T-cell (primary cell): ENCODE measurements at regions not wholly inside any gene's neighbourhood (a gene's known extent, or its start where the extent isn't known, plus 50 kb on each side); places are given as distances from the start of the nearest gene placed in this dataset.

Experiments used
- ATAC-seq, 4 experiments: fragments of 200-7000 bp in 3 of 4; fragments of 150-1000 bp in 1 of 4; cut with Tn5 transposase; replicated peaks in 1 of 4; 1 replicate in 3 of 4; 2 replicates in 1 of 4; pipeline ENCODE4 v1.10.0; 2021; ENCODE audit warnings: moderate library complexity in 3 of 4, mild to moderate bottlenecking in 2 of 4, moderate number of reproducible peaks in 1 of 4
- CTCF ChIA-PET, 2 donors: fragments of 300-600 bp; sonication (Branson Sonifier 250); formaldehyde crosslinking; loops; one replicate each; lab custom pipeline; 2022; ENCODE audit warnings: antibody characterized with exemption in 2 of 2; lab: Charles Lee
- POLR2A ChIA-PET, 2 donors: fragments of 300-600 bp; sonication (Branson Sonifier 250); formaldehyde crosslinking; loops; one replicate each; lab custom pipeline; 2022; ENCODE audit warnings: antibody characterized with exemption in 2 of 2; lab: Charles Lee
- DNase-seq, 35 experiments: peaks; one replicate each; pipeline versions ENCODE4 v3.0.0 to v3.0.0-alpha.2; 2013 to 2023
- H3K27ac ChIP-seq: one replicate; pipeline ENCODE4 v1.5.1; 2013; ENCODE audit warnings: low read length
- H3K27me3 ChIP-seq, 2 experiments: replicated peaks in 1 of 2; 1 replicate in 1 of 2; 2 replicates in 1 of 2; pipeline versions ENCODE4 v1.6.1 to v1.7.0; 2013; ENCODE audit warnings: low read length in 1 of 2, mixed read lengths in 1 of 2; ENCODE audit not compliant: control insufficient read depth in 2 of 2, insufficient read depth in 2 of 2; ENCODE audit errors: extremely low read depth in 1 of 2
- H3K36me3 ChIP-seq, 2 donors: 1 replicate in 1 of 2; 2 replicates in 1 of 2; pipeline versions ENCODE4 v1.6.1 to v1.7.0; 2013; ENCODE audit warnings: low read length in 1 of 2; ENCODE audit not compliant: control insufficient read depth in 2 of 2, insufficient read depth in 1 of 2; ENCODE audit errors: extremely low read depth in 1 of 2
- H3K4me1 ChIP-seq, 2 experiments: 1 replicate in 1 of 2; 2 replicates in 1 of 2; pipeline versions ENCODE4 v1.6.1 to v1.7.0; 2013; ENCODE audit warnings: low read length in 2 of 2, mixed read lengths in 1 of 2; ENCODE audit not compliant: insufficient read depth in 2 of 2, control insufficient read depth in 1 of 2; ENCODE audit errors: extremely low read depth in 1 of 2
- H3K4me3 ChIP-seq, 2 donors: 1 replicate in 1 of 2; 2 replicates in 1 of 2; pipeline versions ENCODE4 v1.5.1 to v1.7.0; 2013; ENCODE audit warnings: mild to moderate bottlenecking in 2 of 2, low read length in 1 of 2, moderate library complexity in 1 of 2; ENCODE audit not compliant: control insufficient read depth in 1 of 2; ENCODE audit errors: extremely low read depth in 1 of 2
- H3K9me3 ChIP-seq: 2 replicates; pipeline ENCODE4 v1.7.0; 2013
- H3K27ac Mint-ChIP-seq, 2 donors: one replicate each; pipeline ENCODE4 v1.8.0; 2020 to 2021; ENCODE audit warnings: mild to moderate bottlenecking in 2 of 2, mixed read lengths in 2 of 2
- H3K27me3 Mint-ChIP-seq, 2 donors: one replicate each; pipeline ENCODE4 v1.8.0; 2021 to 2022; ENCODE audit warnings: mixed read lengths in 2 of 2
- H3K36me3 Mint-ChIP-seq: one replicate; pipeline ENCODE4 v1.8.0; 2021; ENCODE audit warnings: mixed read lengths
- H3K4me1 Mint-ChIP-seq, 3 donors: one replicate each; pipeline ENCODE4 v1.8.0; 2020 to 2022; ENCODE audit warnings: mixed read lengths in 3 of 3, mild to moderate bottlenecking in 1 of 3
- H3K4me3 Mint-ChIP-seq, 3 donors: one replicate each; pipeline ENCODE4 v1.8.0; 2020 to 2022; ENCODE audit warnings: mild to moderate bottlenecking in 3 of 3, mixed read lengths in 3 of 3, moderate library complexity in 3 of 3
- H3K9me3 Mint-ChIP-seq, 3 donors: one replicate each; pipeline ENCODE4 v1.8.0; 2020 to 2022; ENCODE audit warnings: mixed read lengths in 3 of 3
- WGBS: methylation state at CpG from one replicate; pipeline ENCODE4 v1.1.5; 2013; ENCODE audit warnings: missing lambda C conversion rate; ENCODE audit not compliant: insufficient coverage; 5-methylcytosine and 5-hydroxymethylcytosine counted together

GRCh38 chr2:8625399-8626300 lies 56.2 kb upstream of the ID2 start:
- CTCF ChIA-PET, result no interaction called here
- H3K4me1 Mint-ChIP-seq, result peaks cover 0 to 10% (median 0%) of the 10 kb centered on the region in 3 donors
- Histone ChIP-seq H3K4me1 (no peaks in the 10 kb centered on the region), H3K4me3 (no peak overlapping the region), H3K9me3 (no peaks in the 10 kb centered on the region), H3K27ac (no peak overlapping the region), H3K36me3 (no peaks in the 10 kb centered on the region), H3K27me3 (peaks cover 0 to 15% of the 10 kb centered on the region in 2 experiments)
- H3K27ac Mint-ChIP-seq, result no peak overlapping the region
- no peak for ATAC-seq
- H3K27me3 Mint-ChIP-seq, result peaks cover 4 to 9% of the 10 kb centered on the region in 2 donors
- H3K4me3 Mint-ChIP-seq, result no peak overlapping the region
- 94% methylated on average over 21 of the region's 24 CpGs for WGBS
- peak in 1 of 35 experiments; percentile 13 for DNase-seq
- POLR2A ChIA-PET, result interaction anchor here in 1 of 2 donors (0.6 kb wide), 1 partner anchor 62 kb away, joined by 6 read pairs; no protein-coding TSS in a partner anchor
- no peaks in the 10 kb centered on the region for H3K9me3 Mint-ChIP-seq
- no peaks in the 10 kb centered on the region for H3K36me3 Mint-ChIP-seq

- ChIA-PET POLR2A (no interaction called here), CTCF (no interaction called here)
- Histone ChIP-seq H3K4me3 (no peak overlapping the region), H3K4me1 (peaks cover 3 to 5% of the 10 kb centered on the region in 2 experiments), H3K9me3 (no peaks in the 10 kb centered on the region), H3K27me3 (peaks cover 0 to 14% of the 10 kb centered on the region in 2 experiments), H3K27ac (no peak overlapping the region), H3K36me3 (no peaks in the 10 kb centered on the region)
- ATAC-seq, result no peak
- WGBS, result 93% methylated on average over 8 of the region's 8 CpGs
- no peak overlapping the region for H3K27ac Mint-ChIP-seq
- no peaks in the 10 kb centered on the region for H3K9me3 Mint-ChIP-seq
- H3K4me3 Mint-ChIP-seq, result no peak overlapping the region
- peak in 1 of 35 experiments; percentile 2 for DNase-seq
- peaks cover 0 to 14% (median 2%) of the 10 kb centered on the region in 3 donors for H3K4me1 Mint-ChIP-seq
- H3K27me3 Mint-ChIP-seq, result peaks cover 0 to 9% of the 10 kb centered on the region in 2 donors
- H3K36me3 Mint-ChIP-seq, result no peaks in the 10 kb centered on the region
These were observed 55.3 kb upstream of the ID2 start for GRCh38 chr2:8626572-8626971.

- H3K9me3 Mint-ChIP-seq, result no peaks in the 10 kb centered on the region
- no peak for ATAC-seq
- Histone ChIP-seq H3K4me1 (peaks cover 7 to 8% of the 10 kb centered on the region in 2 experiments), H3K27me3 (peaks cover 0 to 12% of the 10 kb centered on the region in 2 experiments), H3K9me3 (no peaks in the 10 kb centered on the region), H3K4me3 (no peak overlapping the region), H3K27ac (no peak overlapping the region), H3K36me3 (no peaks in the 10 kb centered on the region)
- H3K27ac Mint-ChIP-seq, result no peak overlapping the region
- H3K4me3 Mint-ChIP-seq, result no peak overlapping the region
- WGBS, result 93% methylated on average over 17 of the region's 20 CpGs
- ChIA-PET CTCF (no interaction called here), POLR2A (no interaction called here)
- H3K36me3 Mint-ChIP-seq, result no peaks in the 10 kb centered on the region
- peaks cover 0 to 9% of the 10 kb centered on the region in 2 donors for H3K27me3 Mint-ChIP-seq
- peaks cover 2 to 20% (median 4%) of the 10 kb centered on the region in 3 donors for H3K4me1 Mint-ChIP-seq
- peak in 1 of 35 experiments; percentile 11 for DNase-seq
These were observed 54.7 kb upstream of the ID2 start for GRCh38 chr2:8627019-8627691.

GRCh38 chr2:8627692-8628085 lies 54.2 kb upstream of the ID2 start:
- no peak overlapping the region for H3K4me3 ChIP-seq
- ATAC-seq, result no peak
- Mint-ChIP-seq H3K4me3 (no peak overlapping the region), H3K36me3 (no peaks in the 10 kb centered on the region), H3K27ac (no peak overlapping the region), H3K4me1 (peaks cover 3 to 18% (median 4%) of the 10 kb centered on the region in 3 donors), H3K9me3 (no peaks in the 10 kb centered on the region), H3K27me3 (peaks cover 0 to 8% of the 10 kb centered on the region in 2 donors)
- no peaks in the 10 kb centered on the region for H3K36me3 ChIP-seq
- WGBS, result 99% methylated on average over 10 of the region's 14 CpGs
- H3K4me1 ChIP-seq, result peaks cover 7 to 8% of the 10 kb centered on the region in 2 experiments
- POLR2A ChIA-PET, result no interaction called here
- CTCF ChIA-PET, result interaction anchor here in 1 of 2 donors (0.6 kb wide), 1 partner anchor 1747 kb away, joined by 3 read pairs; no protein-coding TSS in a partner anchor
- peaks cover 0 to 12% of the 10 kb centered on the region in 2 experiments for H3K27me3 ChIP-seq
- no peaks in the 10 kb centered on the region for H3K9me3 ChIP-seq
- no peak overlapping the region for H3K27ac ChIP-seq
- DNase-seq, result no peak

- ChIA-PET CTCF (interaction anchor here in 1 of 2 donors (0.6 kb wide), 1 partner anchor 1748 kb away, joined by 3 read pairs; no protein-coding TSS in a partner anchor), POLR2A (no interaction called here)
- H3K36me3 Mint-ChIP-seq, result no peaks in the 10 kb centered on the region
- H3K4me1 Mint-ChIP-seq, result peaks cover 3 to 11% (median 4%) of the 10 kb centered on the region in 3 donors
- H3K27me3 Mint-ChIP-seq, result peaks cover 0 to 1% of the 10 kb centered on the region in 2 donors
- no peak for DNase-seq
- Histone ChIP-seq H3K4me3 (no peak overlapping the region), H3K9me3 (no peaks in the 10 kb centered on the region), H3K27me3 (peaks cover 0 to 12% of the 10 kb centered on the region in 2 experiments), H3K4me1 (peaks cover 7 to 8% of the 10 kb centered on the region in 2 experiments), H3K27ac (no peak overlapping the region), H3K36me3 (no peaks in the 10 kb centered on the region)
- H3K4me3 Mint-ChIP-seq, result no peak overlapping the region
- 88% methylated on average over 8 of the region's 18 CpGs for WGBS
- no peaks in the 10 kb centered on the region for H3K9me3 Mint-ChIP-seq
- ATAC-seq, result no peak
- H3K27ac Mint-ChIP-seq, result no peak overlapping the region
These were observed 53.5 kb upstream of the ID2 start for GRCh38 chr2:8628179-8628865.

GRCh38 chr2:8628866-8629209 lies 53.0 kb upstream of the ID2 start:
- no peak for DNase-seq
- WGBS, result 100% methylated on average over 1 of the region's 6 CpGs
- H3K27ac Mint-ChIP-seq, result no peak overlapping the region

More at GRCh38 chr2:8628866-8629209, 53.0 kb upstream of the ID2 start:
- peaks cover 0 to 8% of the 10 kb centered on the region in 2 experiments for H3K27me3 ChIP-seq
- ATAC-seq, result no peak
- H3K9me3 Mint-ChIP-seq, result no peaks in the 10 kb centered on the region
- no peaks in the 10 kb centered on the region for H3K27me3 Mint-ChIP-seq
- no peak overlapping the region for H3K4me3 ChIP-seq
- H3K4me3 Mint-ChIP-seq, result no peak overlapping the region
- H3K4me1 Mint-ChIP-seq, result peaks cover 3 to 11% (median 4%) of the 10 kb centered on the region in 3 donors
- no peak overlapping the region for H3K27ac ChIP-seq
- ChIA-PET POLR2A (no interaction called here), CTCF (no interaction called here)
- peaks cover 7 to 8% of the 10 kb centered on the region in 2 experiments for H3K4me1 ChIP-seq
- H3K9me3 ChIP-seq, result no peaks in the 10 kb centered on the region
- H3K36me3 Mint-ChIP-seq, result no peaks in the 10 kb centered on the region
- H3K36me3 ChIP-seq, result no peaks in the 10 kb centered on the region
